ENCODE measurements at regions not wholly inside any gene's neighbourhood (a gene's known extent, or its start where the extent isn't known, plus 50 kb on each side); places are given as distances from the start of the nearest gene placed in this dataset.
"Not testable (repeated sequence)": the region's sequence is repeated elsewhere in the genome, so short reads cannot be mapped to it uniquely, and the experiment has no call there.

GRCh38 chr11:25831485-25831884, 500.4 kb upstream of the ANO3 start:
- TF ChIP-seq CTCF (conservative IDR thresholded peaks at IDR 0.05; ENCODE audit: low read length); EZH2phosphoT487 (IDR thresholded peaks at IDR 0.05; ENCODE audit: borderline replicate concordance, low read depth, low read length): not testable (repeated sequence)
